Neural progenitor cell (in vitro differentiated cells): ENCODE measurements at regions not wholly inside any gene's neighbourhood (a gene's known extent, or its start where the extent isn't known, plus 50 kb on each side); places are given as distances from the start of the nearest gene placed in this dataset.

ENCODE experiments used
- DNase-seq: peaks from one replicate; pipeline ENCODE4 v3.0.0-alpha.2; 2016; ENCODE audit warnings: low spot score
- H2AFZ ChIP-seq: fragments of 200-600 bp; sonication (generic); replicated peaks from 2 replicates; pipeline ENCODE4 v1.6.1; 2016; ENCODE audit warnings: antibody characterized with exemption
- H3F3A ChIP-seq: fragments of 200-600 bp; sonication (generic); 2 replicates; pipeline ENCODE4 v1.6.1; 2016; ENCODE audit warnings: antibody characterized with exemption, low read depth
- H3K27ac ChIP-seq: fragments of 200-600 bp; sonication (generic); 2 replicates; pipeline ENCODE4 v1.5.1; 2016; ENCODE audit warnings: mild to moderate bottlenecking
- H3K27me3 ChIP-seq: fragments of 200-600 bp; sonication (generic); 2 replicates; pipeline ENCODE4 v1.6.1; 2016; ENCODE audit warnings: mild to moderate bottlenecking, moderate library complexity
- H3K36me3 ChIP-seq: fragments of 200-600 bp; sonication (generic); 2 replicates; pipeline ENCODE4 v1.5.1; 2016
- H3K4me1 ChIP-seq: fragments of 200-600 bp; sonication (generic); 2 replicates; pipeline ENCODE4 v1.6.1; 2016; ENCODE audit warnings: mixed run types
- H3K4me2 ChIP-seq: fragments of 200-600 bp; sonication (generic); 2 replicates; pipeline ENCODE4 v1.6.1; 2016
- H3K4me3 ChIP-seq: fragments of 200-600 bp; sonication (generic); 2 replicates; pipeline ENCODE4 v1.5.1; 2016
- H3K79me2 ChIP-seq: fragments of 200-600 bp; sonication (generic); 2 replicates; pipeline ENCODE4 v1.6.1; 2016; ENCODE audit warnings: low read depth
- H3K9ac ChIP-seq: fragments of 200-600 bp; sonication (generic); 2 replicates; pipeline ENCODE4 v1.6.1; 2016
- H3K9me3 ChIP-seq: fragments of 200-600 bp; sonication (generic); 2 replicates; pipeline ENCODE4 v1.5.1; 2016; ENCODE audit warnings: low read depth
- H4K20me1 ChIP-seq: fragments of 200-600 bp; sonication (generic); 2 replicates; pipeline ENCODE4 v1.6.1; 2016; ENCODE audit warnings: low read depth
- H3K27ac Mint-ChIP-seq: 3 replicates; pipeline ENCODE4 v1.8.0; 2021; ENCODE audit warnings: mixed read lengths
- H3K27me3 Mint-ChIP-seq: 2 replicates; pipeline ENCODE4 v1.8.0; 2022; ENCODE audit warnings: low read depth, mild to moderate bottlenecking, inconsistent platforms, moderate library complexity, mixed read lengths; ENCODE audit not compliant: insufficient read depth
- H3K36me3 Mint-ChIP-seq: 3 replicates; pipeline ENCODE4 v1.8.0; 2021; ENCODE audit warnings: mixed read lengths
- H3K4me1 Mint-ChIP-seq: 3 replicates; pipeline ENCODE4 v1.8.0; 2021; ENCODE audit warnings: mixed read lengths
- H3K4me3 Mint-ChIP-seq: 3 replicates; pipeline ENCODE4 v1.8.0; 2021; ENCODE audit warnings: mild to moderate bottlenecking, moderate library complexity, mixed read lengths
- H3K9me3 Mint-ChIP-seq: 3 replicates; pipeline ENCODE4 v1.8.0; 2020; ENCODE audit warnings: mixed read lengths
- CTCF ChIP-seq: fragments of 200-600 bp; sonication (generic); IDR thresholded peaks from 2 replicates; pipeline ENCODE4 v1.5.1; 2017; ENCODE audit warnings: antibody characterized with exemption, mild to moderate bottlenecking
- EZH2 ChIP-seq: fragments of 200-600 bp; sonication (generic); IDR thresholded peaks from 2 replicates; pipeline ENCODE4 v1.6.1; 2017; ENCODE audit warnings: antibody characterized with exemption, mild to moderate bottlenecking, moderate library complexity
- EZH2phosphoT487 ChIP-seq: fragments of 200-600 bp; sonication (generic); IDR thresholded peaks from 2 replicates; pipeline ENCODE4 v1.6.1; 2017; ENCODE audit warnings: antibody characterized with exemption

GRCh38 chr16:35711435-35711834 is 2252.0 kb downstream of the TP53TG3F start:
- H3K9me3 ChIP-seq, result peaks cover 42% of the 10 kb centered on the region
- H4K20me1 ChIP-seq, result no peaks in the 10 kb centered on the region
- H2AFZ ChIP-seq, result no peak overlapping the region

GRCh38 chr16:35711958-35712357 is 2252.5 kb downstream of the TP53TG3F start:
- peaks cover 35% of the 10 kb centered on the region for H3K9me3 Mint-ChIP-seq
- no peak overlapping the region for H3K4me3 ChIP-seq
- DNase-seq, result no peak
- no peaks in the 10 kb centered on the region for H3K36me3 Mint-ChIP-seq
- no peaks in the 10 kb centered on the region for H4K20me1 ChIP-seq
- TF ChIP-seq CTCF (no peak), EZH2phosphoT487 (no peak), EZH2 (no peak)
- H3K27me3 Mint-ChIP-seq, result no peaks in the 10 kb centered on the region
- H3K4me1 ChIP-seq, result no peaks in the 10 kb centered on the region
- no peaks in the 10 kb centered on the region for H3K79me2 ChIP-seq
- H3K4me2 ChIP-seq, result no peak overlapping the region
- H3K4me3 Mint-ChIP-seq, result no peak overlapping the region
- H3F3A ChIP-seq, result no peaks in the 10 kb centered on the region
- no peak overlapping the region for H2AFZ ChIP-seq
- no peak overlapping the region for H3K27ac Mint-ChIP-seq
- no peaks in the 10 kb centered on the region for H3K27me3 ChIP-seq
- H3K9me3 ChIP-seq, result peaks cover 37% of the 10 kb centered on the region
- H3K9ac ChIP-seq, result no peak overlapping the region
- H3K4me1 Mint-ChIP-seq, result no peaks in the 10 kb centered on the region
- H3K36me3 ChIP-seq, result no peaks in the 10 kb centered on the region
- H3K27ac ChIP-seq, result no peak overlapping the region

More at GRCh38 chr16:35711435-35711834, 2252.0 kb downstream of the TP53TG3F start:
- no peak for TF ChIP-seq CTCF
- no peak for TF ChIP-seq EZH2
- TF ChIP-seq EZH2phosphoT487, result no peak
- DNase-seq, result no peak
- Histone ChIP-seq H3F3A (no peaks in the 10 kb centered on the region), H3K27ac (no peak overlapping the region), H3K79me2 (no peaks in the 10 kb centered on the region), H3K4me3 (no peak overlapping the region), H3K36me3 (no peaks in the 10 kb centered on the region), H3K9ac (no peak overlapping the region), H3K4me1 (no peaks in the 10 kb centered on the region), H3K4me2 (no peak overlapping the region), H3K27me3 (no peaks in the 10 kb centered on the region)
- Mint-ChIP-seq H3K27ac (no peak overlapping the region), H3K27me3 (no peaks in the 10 kb centered on the region), H3K36me3 (no peaks in the 10 kb centered on the region), H3K4me1 (no peaks in the 10 kb centered on the region), H3K9me3 (peaks cover 32% of the 10 kb centered on the region), H3K4me3 (no peak overlapping the region)

- no peaks in the 10 kb centered on the region for H3K27me3 ChIP-seq
- H3K9me3 ChIP-seq, result peaks cover 17% of the 10 kb centered on the region
- TF ChIP-seq CTCF, result no peak
- TF ChIP-seq EZH2, result no peak
- no peak for TF ChIP-seq EZH2phosphoT487
- peaks cover 41% of the 10 kb centered on the region for H3K9me3 Mint-ChIP-seq
- H3K36me3 Mint-ChIP-seq, result no peaks in the 10 kb centered on the region
- H3K27me3 Mint-ChIP-seq, result no peaks in the 10 kb centered on the region
- no peaks in the 10 kb centered on the region for H3K36me3 ChIP-seq
- no peak overlapping the region for H3K4me3 Mint-ChIP-seq
- no peaks in the 10 kb centered on the region for H3K4me1 Mint-ChIP-seq
- no peaks in the 10 kb centered on the region for H3K4me1 ChIP-seq
- no peak overlapping the region for H3K27ac ChIP-seq
- no peaks in the 10 kb centered on the region for H3F3A ChIP-seq
- H3K4me2 ChIP-seq, result no peak overlapping the region
- no peaks in the 10 kb centered on the region for H3K79me2 ChIP-seq
- H3K4me3 ChIP-seq, result no peak overlapping the region
- DNase-seq, result no peak
- no peak overlapping the region for H3K27ac Mint-ChIP-seq
- H3K9ac ChIP-seq, result no peak overlapping the region
- no peak overlapping the region for H2AFZ ChIP-seq
- no peaks in the 10 kb centered on the region for H4K20me1 ChIP-seq
Observed at GRCh38 chr16:35713762-35714650, 2254.6 kb downstream of the TP53TG3F start.
